ENCODE measurements at regions not wholly inside any gene's neighbourhood (a gene's known extent, or its start where the extent isn't known, plus 50 kb on each side); places are given as distances from the start of the nearest gene placed in this dataset.

DNA sequence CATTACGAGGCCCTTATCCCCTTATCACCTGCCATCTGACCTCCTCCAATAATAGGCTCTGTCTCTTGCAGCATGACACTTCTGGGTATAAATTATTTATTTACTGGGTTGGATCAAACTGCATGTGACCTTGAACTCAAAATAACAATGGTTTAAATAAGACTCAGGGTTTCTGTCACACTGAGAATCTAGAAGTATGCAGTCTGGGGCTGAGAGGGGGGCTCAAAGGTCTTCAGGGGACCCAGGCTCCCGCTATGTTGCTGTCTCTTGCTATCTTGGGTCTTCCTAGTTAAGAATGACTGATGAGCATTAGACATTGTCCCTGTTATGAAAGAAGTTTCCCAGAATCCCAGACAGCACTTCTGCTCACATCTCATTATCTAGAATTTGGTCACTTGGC, 133.5 kb downstream of the URB2 start:
- no peaks in the 10 kb centered on the region for H3K36me3 Mint-ChIP-seq (ENCODE audit: unreplicated experiment)
- no peak overlapping the region for H3K4me3 Mint-ChIP-seq (ENCODE audit: unreplicated experiment)
- DNase-seq (ENCODE audit: extremely low spot score, unreplicated experiment) = no peak
- peaks cover 6% of the 10 kb centered on the region for H3K9me3 Mint-ChIP-seq (ENCODE audit: unreplicated experiment)
- TF ChIP-seq, protein P1, sequence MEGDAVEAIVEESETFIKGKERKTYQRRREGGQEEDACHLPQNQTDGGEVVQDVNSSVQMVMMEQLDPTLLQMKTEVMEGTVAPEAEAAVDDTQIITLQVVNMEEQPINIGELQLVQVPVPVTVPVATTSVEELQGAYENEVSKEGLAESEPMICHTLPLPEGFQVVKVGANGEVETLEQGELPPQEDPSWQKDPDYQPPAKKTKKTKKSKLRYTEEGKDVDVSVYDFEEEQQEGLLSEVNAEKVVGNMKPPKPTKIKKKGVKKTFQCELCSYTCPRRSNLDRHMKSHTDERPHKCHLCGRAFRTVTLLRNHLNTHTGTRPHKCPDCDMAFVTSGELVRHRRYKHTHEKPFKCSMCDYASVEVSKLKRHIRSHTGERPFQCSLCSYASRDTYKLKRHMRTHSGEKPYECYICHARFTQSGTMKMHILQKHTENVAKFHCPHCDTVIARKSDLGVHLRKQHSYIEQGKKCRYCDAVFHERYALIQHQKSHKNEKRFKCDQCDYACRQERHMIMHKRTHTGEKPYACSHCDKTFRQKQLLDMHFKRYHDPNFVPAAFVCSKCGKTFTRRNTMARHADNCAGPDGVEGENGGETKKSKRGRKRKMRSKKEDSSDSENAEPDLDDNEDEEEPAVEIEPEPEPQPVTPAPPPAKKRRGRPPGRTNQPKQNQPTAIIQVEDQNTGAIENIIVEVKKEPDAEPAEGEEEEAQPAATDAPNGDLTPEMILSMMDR (IDR thresholded peaks at IDR 0.05) = no peak
- no peak overlapping the region for H3K27ac Mint-ChIP-seq (ENCODE audit: unreplicated experiment)
- peaks cover 13% of the 10 kb centered on the region for H3K27me3 Mint-ChIP-seq (ENCODE audit: unreplicated experiment)
- H3K4me1 Mint-ChIP-seq (ENCODE audit: unreplicated experiment) = peaks cover 8% of the 10 kb centered on the region

DNA sequence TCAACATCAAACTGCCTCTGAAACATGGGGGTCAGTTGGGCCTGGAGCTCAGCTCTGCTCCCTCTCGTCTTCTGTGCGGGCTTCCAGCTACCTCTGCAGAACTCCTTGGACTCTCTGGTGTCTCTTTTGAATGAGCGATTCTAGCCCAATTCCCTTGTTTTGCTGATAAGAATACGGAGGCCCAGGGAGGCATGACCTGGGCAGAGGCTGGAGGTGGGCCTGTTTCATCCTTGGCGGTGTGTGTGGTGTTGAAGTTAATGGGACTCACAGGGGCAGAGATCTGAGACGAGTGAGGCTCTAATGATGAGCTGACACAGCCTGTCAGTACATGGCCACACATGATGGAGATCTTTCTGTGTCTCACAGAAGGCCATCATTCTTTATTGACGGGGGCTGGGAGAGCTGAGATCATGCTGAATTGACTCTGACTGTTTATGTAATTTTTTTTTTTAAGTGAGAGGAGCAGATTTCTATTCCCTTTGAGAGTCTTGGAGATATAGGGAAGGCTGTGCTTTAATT, 134.5 kb downstream of the URB2 start:
- DNase-seq (ENCODE audit: extremely low spot score, unreplicated experiment) = no peak
- TF ChIP-seq, protein P1 (IDR thresholded peaks at IDR 0.05) = no peak
- Mint-ChIP-seq H3K27me3 (ENCODE audit: unreplicated experiment) (peaks cover 20% of the 10 kb centered on the region), H3K36me3 (ENCODE audit: unreplicated experiment) (no peaks in the 10 kb centered on the region), H3K9me3 (ENCODE audit: unreplicated experiment) (peaks cover 6% of the 10 kb centered on the region), H3K27ac (ENCODE audit: unreplicated experiment) (no peak overlapping the region), H3K4me3 (ENCODE audit: unreplicated experiment) (no peak overlapping the region), H3K4me1 (ENCODE audit: unreplicated experiment) (peaks cover 8% of the 10 kb centered on the region)

DNA sequence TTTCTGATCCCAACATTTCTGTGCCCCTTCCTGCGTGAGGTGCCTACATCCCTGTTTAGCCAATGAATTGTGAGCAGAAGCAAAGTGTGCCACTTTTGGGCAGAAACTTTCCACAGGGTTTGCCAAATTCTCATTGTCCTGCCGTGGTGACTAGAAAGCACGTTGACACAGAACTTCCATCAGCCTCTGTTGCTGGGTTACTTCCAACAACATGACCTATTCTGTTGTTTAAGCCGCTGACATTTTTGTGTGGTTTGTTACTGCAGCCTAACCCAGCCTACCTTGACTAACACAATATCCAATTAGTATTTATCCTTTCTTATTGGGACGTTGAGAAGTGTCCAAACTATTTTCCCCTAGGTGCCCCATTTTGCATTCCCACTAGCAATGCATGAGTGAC, 136.8 kb downstream of the URB2 start:
- Mint-ChIP-seq H3K4me1 (ENCODE audit: unreplicated experiment) (peaks cover 5% of the 10 kb centered on the region), H3K4me3 (ENCODE audit: unreplicated experiment) (no peak overlapping the region), H3K9me3 (ENCODE audit: unreplicated experiment) (no peaks in the 10 kb centered on the region), H3K27me3 (ENCODE audit: unreplicated experiment) (peaks cover 31% of the 10 kb centered on the region), H3K36me3 (ENCODE audit: unreplicated experiment) (no peaks in the 10 kb centered on the region), H3K27ac (ENCODE audit: unreplicated experiment) (no peak overlapping the region)
- DNase-seq (ENCODE audit: extremely low spot score, unreplicated experiment) = no peak
- TF ChIP-seq, protein P1 (IDR thresholded peaks at IDR 0.05) = no peak

DNA sequence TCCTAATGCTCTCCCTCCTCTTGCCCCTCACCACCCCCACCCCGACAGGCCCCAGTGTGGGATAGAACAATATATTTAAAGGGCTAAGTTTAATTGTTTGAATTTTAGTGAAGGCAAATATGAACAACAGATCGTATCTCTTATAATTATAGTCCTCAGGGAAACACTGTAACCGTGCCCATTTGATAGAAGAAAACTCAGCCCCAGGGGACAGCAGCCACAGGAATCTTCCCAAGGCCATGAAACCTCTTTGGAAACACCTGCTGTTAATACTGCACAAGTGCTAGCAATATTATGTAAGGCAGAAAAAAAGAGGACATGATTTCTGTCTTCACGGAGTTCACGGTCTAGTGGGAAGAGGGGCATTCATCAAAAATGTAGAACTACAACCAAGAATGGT, 142.2 kb downstream of the URB2 start:
- Mint-ChIP-seq H3K36me3 (ENCODE audit: unreplicated experiment) (no peaks in the 10 kb centered on the region), H3K4me3 (ENCODE audit: unreplicated experiment) (no peak overlapping the region), H3K4me1 (ENCODE audit: unreplicated experiment) (no peaks in the 10 kb centered on the region), H3K27me3 (ENCODE audit: unreplicated experiment) (peaks cover 56% of the 10 kb centered on the region), H3K9me3 (ENCODE audit: unreplicated experiment) (no peaks in the 10 kb centered on the region), H3K27ac (ENCODE audit: unreplicated experiment) (no peak overlapping the region)
- TF ChIP-seq, protein P1 (IDR thresholded peaks at IDR 0.05) = no peak
- DNase-seq (ENCODE audit: extremely low spot score, unreplicated experiment) = no peak

DNA sequence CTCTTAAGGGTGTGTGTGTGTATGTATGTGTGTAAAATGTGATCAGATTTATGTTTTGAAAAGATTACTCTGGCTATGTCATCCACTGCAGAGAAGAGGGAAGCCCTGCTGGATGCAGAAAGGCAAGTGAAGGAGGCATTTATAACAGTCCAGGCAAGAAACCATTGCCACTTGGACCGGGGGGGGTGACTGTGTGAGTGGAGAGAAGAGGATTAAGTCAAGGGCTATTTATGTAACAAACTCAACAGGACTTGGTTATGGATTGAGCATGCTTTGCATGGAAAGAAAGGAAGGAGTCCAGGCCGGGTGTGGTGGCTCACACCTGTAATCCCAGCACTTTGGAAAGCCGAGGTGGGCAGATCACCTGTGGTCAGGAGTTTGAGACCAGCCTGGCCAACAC, 143.0 kb downstream of the URB2 start:
- H3K27ac Mint-ChIP-seq (ENCODE audit: unreplicated experiment) = no peak overlapping the region
- no peaks in the 10 kb centered on the region for H3K36me3 Mint-ChIP-seq (ENCODE audit: unreplicated experiment)
- no peaks in the 10 kb centered on the region for H3K4me1 Mint-ChIP-seq (ENCODE audit: unreplicated experiment)
- no peaks in the 10 kb centered on the region for H3K9me3 Mint-ChIP-seq (ENCODE audit: unreplicated experiment)
- TF ChIP-seq, protein P1 (IDR thresholded peaks at IDR 0.05) = no peak
- peaks cover 58% of the 10 kb centered on the region for H3K27me3 Mint-ChIP-seq (ENCODE audit: unreplicated experiment)
- H3K4me3 Mint-ChIP-seq (ENCODE audit: unreplicated experiment) = no peak overlapping the region
- no peak for DNase-seq (ENCODE audit: extremely low spot score, unreplicated experiment)
